Retina (tissue), 1 donor: ENCODE measurements at regions not wholly inside any gene's neighbourhood (a gene's known extent, or its start where the extent isn't known, plus 50 kb on each side); places are given as distances from the start of the nearest gene placed in this dataset.
A peak's percentile ranks its signal among the peaks of the same experiment; 100 is the strongest.
"Not testable (repeated sequence)": the region's sequence is repeated elsewhere in the genome, so short reads cannot be mapped to it uniquely, and the experiment has no call there.

Experiments used
- DNase-seq: peaks from one replicate; pipeline ENCODE4 v3.0.0-alpha.2; 2016

GRCh38 chr14:66031981-66032380 lies 454.2 kb upstream of the CCDC196 start:
- DNase-seq: not testable (repeated sequence)

DNA sequence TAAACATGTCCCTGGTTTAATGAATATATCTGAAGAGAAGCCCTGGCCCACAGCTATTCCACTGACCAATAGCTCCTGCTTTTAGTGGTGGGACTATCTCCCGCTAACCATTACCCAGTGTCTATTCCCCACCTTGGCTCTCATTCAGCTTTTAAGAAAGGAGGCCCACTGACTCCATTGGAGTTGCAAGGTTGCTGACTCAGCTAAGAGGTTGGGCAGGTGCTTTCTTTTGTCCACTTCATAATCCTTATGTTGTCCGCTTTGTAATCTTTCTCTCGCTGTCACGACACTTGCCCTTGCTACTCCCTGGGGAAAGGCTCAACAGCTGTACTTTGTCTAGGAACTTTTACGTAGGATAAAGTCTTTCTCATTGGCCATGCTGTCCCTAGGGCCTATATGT lies 453.4 kb upstream of the CCDC196 start:
- no peak for DNase-seq

GRCh38 chr14:66036547-66036946 lies 449.6 kb upstream of the CCDC196 start:
- DNase-seq: no peak

DNA sequence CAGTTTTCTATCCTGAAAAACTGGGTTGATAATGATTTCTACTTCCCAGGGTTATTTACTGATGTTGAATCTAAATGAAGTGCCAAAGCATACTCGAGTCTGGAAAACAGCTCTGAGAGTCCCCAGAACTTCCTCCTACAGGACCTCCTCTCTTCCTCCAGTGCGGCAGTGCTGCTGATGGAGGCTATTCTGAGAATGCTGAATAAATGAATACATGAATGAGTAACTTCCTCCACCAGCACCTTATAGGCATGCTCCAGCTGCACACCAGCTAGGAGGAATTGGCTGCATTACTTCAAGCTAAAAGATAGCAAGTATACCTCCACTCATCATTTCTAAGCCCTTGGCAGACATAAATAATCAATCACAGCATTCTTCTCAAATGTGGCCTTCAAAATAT lies 448.8 kb upstream of the CCDC196 start:
- DNase-seq: no peak

GRCh38 chr14:66038212-66038611 lies 448.0 kb upstream of the CCDC196 start:
- no peak for DNase-seq

- DNase-seq: no peak
Measured at GRCh38 chr14:66038618-66039017, 447.6 kb upstream of the CCDC196 start.

DNA sequence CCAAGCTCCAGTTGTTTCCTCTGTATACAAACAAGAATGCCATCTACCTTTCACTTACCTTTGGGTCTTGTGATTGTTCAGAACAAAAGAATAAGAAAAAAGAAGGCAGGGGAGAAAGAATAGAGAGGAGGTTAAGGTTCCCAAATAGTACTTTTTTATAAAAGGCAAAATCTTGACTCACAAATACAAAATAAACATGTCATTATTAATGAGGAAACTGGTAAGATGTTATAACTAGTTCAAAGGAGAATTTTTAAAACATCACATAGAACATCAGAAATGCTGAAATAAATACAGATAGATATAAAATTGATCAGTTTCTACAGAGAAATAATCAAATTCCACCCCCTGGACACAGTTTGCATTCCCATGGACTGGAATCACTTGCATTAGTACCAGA lies 446.7 kb upstream of the CCDC196 start:
- no peak for DNase-seq

DNA sequence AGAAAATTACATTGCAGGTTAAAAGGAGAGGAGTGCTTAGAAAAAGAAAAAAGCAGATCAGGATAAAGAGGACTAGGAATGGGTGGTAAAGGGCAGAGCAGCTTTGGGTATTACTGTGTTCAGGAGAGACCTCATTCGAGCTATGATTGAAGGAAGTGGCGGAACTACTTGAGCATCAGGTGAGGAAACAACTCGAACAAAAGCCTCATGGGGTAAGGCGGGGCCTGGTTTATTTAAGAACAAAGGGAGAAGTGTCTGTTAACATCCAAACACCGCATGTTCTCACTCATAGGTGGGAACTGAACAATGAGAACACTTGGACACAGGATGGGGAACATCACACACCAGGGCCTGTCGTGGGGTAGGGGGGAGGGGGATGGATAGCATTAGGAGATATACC lies 444.6 kb upstream of the CCDC196 start:
- no peak for DNase-seq

DNA sequence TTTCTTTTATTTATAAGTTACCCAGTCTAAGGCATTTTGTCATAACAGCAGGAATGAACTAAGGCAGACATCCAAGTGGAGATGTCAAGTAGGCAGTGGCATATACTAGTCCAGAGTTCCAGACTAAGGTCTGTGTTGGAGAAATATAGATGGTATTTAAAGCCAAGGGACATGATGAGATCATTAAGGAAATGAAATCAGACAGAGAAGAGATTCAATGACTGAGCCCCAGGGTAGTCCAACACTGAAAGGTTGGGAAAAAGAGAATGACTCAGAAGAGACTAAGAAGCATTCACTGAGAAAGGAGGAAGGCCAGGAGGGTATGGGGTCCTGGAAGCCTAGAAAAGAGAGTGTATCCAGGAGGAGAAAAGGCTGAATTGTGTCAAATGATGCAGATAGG lies 442.2 kb upstream of the CCDC196 start:
- no peak for DNase-seq

DNA sequence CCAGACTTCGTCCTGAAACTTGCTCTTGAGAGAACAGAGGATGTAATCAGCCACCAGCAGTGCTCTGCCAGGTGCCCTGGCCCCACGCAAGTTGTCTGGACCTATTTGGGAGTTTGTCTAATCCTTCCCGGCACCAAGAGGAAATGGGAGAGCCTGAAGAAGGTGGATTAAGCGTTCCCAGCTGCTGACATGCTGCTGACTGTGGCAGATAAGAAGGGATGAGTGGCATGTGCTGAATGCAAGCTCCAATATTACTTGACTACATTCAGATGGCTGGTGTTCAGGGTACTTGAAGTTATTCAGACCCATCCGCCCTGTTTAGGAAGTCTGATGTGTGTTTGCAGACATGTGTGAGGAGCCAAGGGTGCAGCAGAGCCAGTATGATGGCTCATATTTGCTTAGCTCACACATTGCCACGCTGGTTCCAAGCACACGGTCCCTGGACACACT lies 440.6 kb upstream of the CCDC196 start:
- no peak for DNase-seq

DNA sequence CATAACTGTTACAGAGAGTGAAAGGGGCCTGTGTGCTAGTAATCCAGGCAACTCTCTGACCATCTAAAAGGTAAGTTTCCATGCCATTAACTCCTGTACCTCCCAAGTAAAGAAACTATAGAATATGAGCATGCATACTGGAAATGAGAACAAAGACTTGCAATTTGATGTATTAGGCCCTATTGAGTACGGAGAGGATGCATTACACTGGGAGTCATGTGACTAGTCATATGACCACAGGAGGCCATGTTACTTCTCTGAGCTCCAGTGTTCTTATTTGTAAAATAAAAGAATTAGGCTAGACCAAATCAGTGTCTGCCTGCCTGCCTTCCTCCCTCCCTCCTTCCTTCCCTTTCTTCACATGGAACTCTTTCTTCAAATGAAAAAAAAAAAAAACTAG lies 440.1 kb upstream of the CCDC196 start:
- DNase-seq: no peak

GRCh38 chr14:66046591-66046990 lies 439.6 kb upstream of the CCDC196 start:
- no peak for DNase-seq

DNA sequence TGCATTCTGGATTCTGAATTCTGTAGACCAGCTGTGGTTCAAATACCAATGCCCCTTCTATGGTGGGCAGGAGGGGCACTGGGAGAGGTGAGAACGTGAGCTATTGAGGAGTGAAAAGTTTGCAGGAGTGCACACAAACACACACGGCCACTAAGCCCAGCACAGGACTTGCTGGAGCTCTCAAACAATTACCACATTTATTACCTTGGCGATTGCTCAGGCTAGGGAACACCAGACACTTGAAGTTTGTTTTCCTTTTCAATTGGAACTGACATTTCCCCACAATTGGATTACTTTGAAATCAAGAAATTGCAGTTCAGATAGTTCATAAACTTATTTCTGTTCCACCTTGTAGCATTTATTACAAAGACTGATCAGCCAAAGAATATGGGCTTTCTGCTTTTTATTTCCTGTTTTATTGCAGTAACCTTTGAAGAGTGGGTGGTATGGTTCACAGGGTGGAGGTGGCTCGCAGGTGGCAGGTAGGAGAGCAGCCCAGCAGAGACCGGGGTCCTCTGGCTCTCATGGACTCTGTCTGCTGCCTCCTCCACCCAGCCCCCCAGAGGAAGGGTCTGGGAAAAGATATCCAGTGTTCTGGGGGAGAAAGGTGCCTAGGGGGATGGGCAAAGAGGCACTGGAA lies 429.8 kb upstream of the CCDC196 start:
- DNase-seq: no peak

DNA sequence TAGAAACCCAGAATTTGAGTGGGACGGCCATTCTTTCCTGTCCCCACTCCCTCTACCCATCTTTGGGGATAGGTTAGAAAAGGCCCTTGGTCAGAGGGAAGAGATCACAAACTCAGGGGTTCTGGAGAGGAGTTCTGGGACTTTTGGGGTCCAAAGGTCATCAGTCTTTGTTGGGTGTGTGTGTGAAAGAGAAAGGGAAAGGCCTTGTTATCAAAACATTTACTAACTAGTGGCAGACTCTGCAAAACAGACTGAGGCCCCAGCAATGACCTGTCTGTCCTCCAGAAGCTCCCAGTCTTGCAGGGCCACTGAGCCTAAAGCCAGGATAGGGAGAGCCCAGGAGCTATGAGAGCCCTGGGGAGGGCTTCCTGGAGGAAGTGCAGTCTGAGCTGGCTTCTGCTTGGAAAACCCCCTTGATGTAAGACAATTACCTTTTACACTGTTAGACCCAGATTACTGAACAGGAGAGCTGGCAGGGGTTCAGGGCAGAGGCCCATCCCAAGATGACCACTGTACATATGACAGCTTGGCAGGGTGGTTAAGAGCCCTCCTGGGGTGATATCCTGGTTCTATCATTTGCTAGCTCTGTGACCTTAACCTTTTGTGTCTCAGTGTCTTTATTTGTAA lies 429.1 kb upstream of the CCDC196 start:
- no peak for DNase-seq

DNA sequence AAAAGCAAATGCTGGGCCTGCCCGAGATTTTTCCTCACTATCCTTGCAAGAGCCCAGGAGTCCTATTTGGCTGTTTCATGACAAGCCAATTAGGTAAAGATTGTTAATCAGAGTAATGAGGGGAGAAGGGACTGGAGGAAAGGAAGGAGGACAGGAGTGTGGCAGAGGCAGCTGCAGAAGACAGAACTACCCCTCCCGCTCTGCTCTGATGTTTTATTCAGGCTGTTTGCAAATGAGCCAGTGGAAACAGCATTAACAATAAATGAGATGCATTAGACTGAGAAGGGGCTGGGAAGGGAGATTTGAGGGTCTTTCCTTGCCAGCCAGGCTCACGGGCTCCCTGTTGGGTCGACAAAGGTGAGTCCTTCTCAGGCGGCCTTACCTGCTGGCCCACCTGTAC lies 421.0 kb upstream of the CCDC196 start:
- DNase-seq: peak; percentile 40

DNA sequence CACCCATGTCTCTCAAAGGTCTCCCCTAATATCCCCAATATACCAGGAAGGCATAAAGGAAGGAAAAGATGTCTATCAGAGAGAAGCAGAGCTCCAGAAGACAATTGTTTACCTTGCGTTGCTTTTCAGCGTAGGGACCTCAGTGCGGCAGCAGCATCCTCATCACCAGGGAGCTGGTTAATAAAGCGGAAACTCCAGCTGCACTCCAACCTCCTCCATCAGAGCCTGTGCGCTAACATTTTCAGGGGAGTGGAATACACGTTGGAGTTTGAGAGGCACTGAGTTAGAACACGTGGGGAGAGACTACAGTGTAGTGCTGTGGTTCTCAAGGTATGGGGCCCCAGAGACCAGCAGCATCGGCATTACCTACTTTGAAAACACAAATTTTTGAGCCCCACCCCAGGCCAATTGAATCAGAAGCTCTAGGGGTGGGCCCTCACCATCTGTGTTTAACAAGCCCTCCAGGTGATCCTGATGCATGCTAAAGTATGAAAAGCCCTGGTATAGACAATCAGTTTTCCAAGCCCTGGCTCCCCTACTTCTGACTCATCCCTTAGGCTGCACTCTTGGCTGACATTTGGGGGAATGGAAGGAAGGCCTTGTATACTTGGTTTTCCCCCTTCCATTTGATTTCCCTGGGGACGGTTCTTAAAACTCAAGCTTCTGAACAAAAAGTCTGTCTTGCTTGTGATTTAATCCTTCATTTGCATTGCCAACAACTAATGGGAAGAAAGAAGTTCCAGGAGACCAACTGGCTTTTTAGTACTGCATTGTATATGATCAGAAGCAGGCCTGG lies 419.0 kb upstream of the CCDC196 start:
- peak; percentile 47 for DNase-seq

GRCh38 chr14:66069036-66069435 lies 417.1 kb upstream of the CCDC196 start:
- no peak for DNase-seq

- DNase-seq: no peak
Measured at GRCh38 chr14:66069830-66070541, 416.2 kb upstream of the CCDC196 start.

- DNase-seq: peak; percentile 73
Measured at GRCh38 chr14:66070542-66071319, 415.4 kb upstream of the CCDC196 start.

DNA sequence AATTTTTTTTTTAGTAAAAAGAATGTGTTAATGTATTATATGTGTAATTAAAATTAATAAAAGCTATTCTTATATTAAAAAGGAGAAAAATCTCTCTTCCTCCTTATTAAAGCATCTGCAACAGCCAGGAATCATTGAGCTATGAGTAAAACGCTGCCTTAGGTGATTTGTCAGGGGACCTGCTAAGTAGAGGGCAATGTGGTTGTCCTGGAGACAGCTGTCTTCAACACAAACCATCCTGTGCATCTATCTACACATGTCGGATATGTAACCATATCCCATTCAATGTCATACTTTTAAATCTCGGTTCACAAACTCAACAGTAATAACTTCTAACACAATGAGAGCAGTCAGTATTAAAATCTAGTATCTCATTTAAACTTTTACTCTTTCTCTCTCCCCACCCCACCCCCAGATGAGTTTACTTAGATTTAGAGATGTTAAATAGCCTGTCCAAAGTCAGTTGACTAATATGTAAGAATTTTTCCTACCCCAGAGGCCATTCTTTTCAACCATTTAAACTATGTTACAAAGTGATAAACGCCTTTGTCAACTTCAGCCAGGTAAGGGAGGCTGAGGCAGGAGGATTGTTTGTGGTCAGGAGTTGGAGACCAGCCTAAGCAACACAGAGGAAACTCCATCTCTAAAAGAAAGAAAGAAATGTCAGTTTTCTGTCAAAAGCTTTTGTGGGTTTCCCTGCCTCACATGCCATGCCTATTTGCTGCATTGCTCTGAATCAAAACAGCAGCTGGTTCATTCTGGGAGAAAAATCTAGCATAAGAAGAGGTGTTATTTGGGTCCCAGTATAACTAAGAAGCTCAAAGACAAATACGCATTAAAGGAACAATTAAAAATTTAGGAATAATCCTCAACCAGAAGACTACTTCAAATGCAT lies 413.7 kb upstream of the CCDC196 start:
- peak; percentile 31 for DNase-seq

- DNase-seq: peak; percentile 50
Measured at GRCh38 chr14:66074537-66074936, 411.6 kb upstream of the CCDC196 start.

DNA sequence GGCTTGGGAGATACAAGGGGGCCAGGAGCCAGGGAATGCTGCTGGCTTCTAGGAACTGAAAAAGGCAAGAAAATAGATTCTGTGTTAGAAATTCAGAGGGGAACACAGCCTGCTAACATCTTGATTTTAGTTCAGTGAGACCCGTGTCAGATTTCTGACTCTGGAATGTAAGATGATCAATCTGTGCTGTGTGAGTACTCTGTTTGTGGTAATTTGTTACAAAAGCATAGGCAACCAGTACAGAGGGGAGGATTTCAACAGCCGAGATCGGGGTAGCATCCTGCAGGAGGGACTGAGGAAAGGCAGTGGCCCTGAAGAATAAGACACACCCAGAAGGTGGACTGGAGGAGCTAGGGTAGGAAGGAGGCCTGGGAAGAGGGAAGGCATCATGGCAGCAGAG lies 410.0 kb upstream of the CCDC196 start:
- no peak for DNase-seq
